Amygdala (tissue), 56 donors: ENCODE measurements at regions not wholly inside any gene's neighbourhood (a gene's known extent, or its start where the extent isn't known, plus 50 kb on each side); places are given as distances from the start of the nearest gene placed in this dataset.
"Not testable (repeated sequence)": the region's sequence is repeated elsewhere in the genome, so short reads cannot be mapped to it uniquely, and the experiment has no call there.

Source experiments
- DNase-seq, 56 donors: peaks; one replicate each; lab custom pipeline; 2025; lab: John Stamatoyannopoulos, UW

GRCh38 chr19:30254789-30255188 lies 117.4 kb upstream of the ZNF536 start:
- DNase-seq, result no peak

GRCh38 chr19:30255791-30256495 lies 116.2 kb upstream of the ZNF536 start:
- DNase-seq, result no peak

GRCh38 chr19:30256496-30256850 lies 115.7 kb upstream of the ZNF536 start:
- DNase-seq, result no peak

GRCh38 chr19:30263830-30264381 lies 108.3 kb upstream of the ZNF536 start:
- DNase-seq, result no peak

GRCh38 chr19:30265918-30266317 lies 106.3 kb upstream of the ZNF536 start:
- not testable (repeated sequence) for DNase-seq

GRCh38 chr19:30266687-30267086 lies 105.5 kb upstream of the ZNF536 start:
- no peak for DNase-seq

- DNase-seq, result no peak
Observed at GRCh38 chr19:30267332-30267731, 104.9 kb upstream of the ZNF536 start.

GRCh38 chr19:30268601-30269000 lies 103.6 kb upstream of the ZNF536 start:
- no peak for DNase-seq

GRCh38 chr19:30269638-30270037 lies 102.5 kb upstream of the ZNF536 start:
- no peak for DNase-seq

GRCh38 chr19:30271816-30272215 lies 100.4 kb upstream of the ZNF536 start:
- DNase-seq, result no peak

- DNase-seq, result no peak
Observed at GRCh38 chr19:30272554-30272953, 99.6 kb upstream of the ZNF536 start.

GRCh38 chr19:30273184-30273583 lies 99.0 kb upstream of the ZNF536 start:
- DNase-seq, result no peak

GRCh38 chr19:30274987-30275386 lies 97.2 kb upstream of the ZNF536 start:
- no peak for DNase-seq

- no peak for DNase-seq
Observed at GRCh38 chr19:30276011-30276882, 95.9 kb upstream of the ZNF536 start.

- no peak for DNase-seq
Observed at GRCh38 chr19:30276883-30277280, 95.3 kb upstream of the ZNF536 start.

- DNase-seq, result no peak
Observed at GRCh38 chr19:30277941-30278881, 94.0 kb upstream of the ZNF536 start.

GRCh38 chr19:30278882-30279254 lies 93.3 kb upstream of the ZNF536 start:
- no peak for DNase-seq

GRCh38 chr19:30280018-30280417 lies 92.2 kb upstream of the ZNF536 start:
- DNase-seq, result no peak

GRCh38 chr19:30281906-30282305 lies 90.3 kb upstream of the ZNF536 start:
- no peak for DNase-seq

GRCh38 chr19:30283556-30283955 lies 88.6 kb upstream of the ZNF536 start:
- DNase-seq, result no peak

- DNase-seq, result no peak
Observed at GRCh38 chr19:30284209-30284608, 88.0 kb upstream of the ZNF536 start.
